ENCODE measurements at regions not wholly inside any gene's neighbourhood (a gene's known extent, or its start where the extent isn't known, plus 50 kb on each side); places are given as distances from the start of the nearest gene placed in this dataset.
"Not testable (repeated sequence)": the region's sequence is repeated elsewhere in the genome, so short reads cannot be mapped to it uniquely, and the experiment has no call there.

DNA sequence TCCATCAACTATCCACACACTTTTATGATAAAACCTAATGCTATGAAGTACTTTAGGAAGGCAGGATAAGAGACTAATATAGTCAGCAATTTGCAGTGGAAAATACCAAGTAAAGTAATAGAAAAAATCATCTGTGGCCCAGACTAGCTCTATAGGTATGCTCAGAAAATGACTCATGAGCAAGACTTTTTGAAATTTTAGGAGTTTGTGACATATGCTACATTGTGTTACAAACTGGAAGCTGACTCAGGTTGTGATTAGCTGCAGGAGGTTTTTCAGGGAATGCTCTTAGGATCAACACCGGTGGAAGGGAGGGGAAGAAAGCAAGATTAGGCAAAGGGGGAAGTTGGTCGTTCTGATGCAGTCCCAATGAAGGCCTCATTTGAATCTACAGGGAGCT, 56.1 kb downstream of the FEZF1 start:
- peak; percentile 37 for DNase-seq (ENCODE audit: low spot score)

DNA sequence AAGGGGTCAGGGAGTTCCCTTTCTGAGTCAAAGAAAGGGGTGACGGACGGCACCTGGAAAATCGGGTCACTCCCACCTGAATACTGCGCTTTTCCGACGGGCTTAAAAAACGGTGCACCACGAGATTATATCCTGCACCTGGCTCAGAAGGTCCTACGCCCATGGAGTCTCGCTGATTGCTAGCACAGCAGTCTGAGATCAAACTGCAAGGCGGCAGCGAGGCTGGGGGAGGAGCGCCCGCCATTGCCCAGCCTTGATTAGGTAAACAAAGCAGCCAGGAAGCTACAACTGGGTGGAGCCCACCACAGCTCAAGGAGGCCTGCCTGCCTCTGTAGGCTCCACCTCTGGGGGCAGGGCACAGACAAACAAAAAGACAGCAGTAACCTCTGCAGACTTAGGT, 65.8 kb downstream of the FEZF1 start:
- DNase-seq (ENCODE audit: low spot score), result not testable (repeated sequence)

DNA sequence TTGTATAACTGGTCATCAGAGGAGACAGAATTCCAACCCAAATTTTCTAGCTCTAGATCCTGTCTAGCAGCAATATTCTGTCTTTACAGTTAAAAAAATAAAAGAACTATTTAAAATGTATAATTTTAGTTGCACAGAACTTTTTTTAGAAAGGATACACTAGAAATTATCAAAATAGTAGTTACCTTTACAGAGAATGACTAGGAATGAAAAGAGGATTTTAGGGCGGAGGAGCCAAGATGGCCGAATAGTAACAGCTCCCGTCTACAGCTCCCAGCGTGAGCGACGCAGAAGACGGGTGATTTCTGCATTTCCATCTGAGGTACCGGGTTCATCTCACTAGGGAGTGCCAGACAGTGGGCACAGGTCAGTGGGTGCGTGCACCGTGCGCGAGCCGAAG, 66.3 kb downstream of the FEZF1 start:
- DNase-seq (ENCODE audit: low spot score), result not testable (repeated sequence)

DNA sequence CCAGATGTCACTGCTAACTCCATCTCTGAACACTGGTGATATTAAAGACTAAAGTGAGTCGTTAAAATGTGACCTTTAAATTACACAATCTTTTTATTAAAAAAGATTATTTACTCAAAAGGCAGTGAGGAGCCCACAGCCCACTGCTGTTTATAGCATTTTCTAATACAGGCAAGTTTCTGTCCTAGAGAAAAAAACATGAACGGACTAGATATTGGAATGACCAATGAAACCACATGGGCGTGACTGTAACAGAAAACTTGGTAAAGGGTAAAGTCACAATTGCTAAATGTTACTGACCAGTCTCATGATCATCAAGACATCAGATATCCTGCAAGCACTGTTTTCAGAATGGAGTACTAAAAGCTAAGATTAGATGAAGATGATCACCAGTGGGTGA, 78.7 kb downstream of the FEZF1 start:
- DNase-seq (ENCODE audit: low spot score), result no peak

DNA sequence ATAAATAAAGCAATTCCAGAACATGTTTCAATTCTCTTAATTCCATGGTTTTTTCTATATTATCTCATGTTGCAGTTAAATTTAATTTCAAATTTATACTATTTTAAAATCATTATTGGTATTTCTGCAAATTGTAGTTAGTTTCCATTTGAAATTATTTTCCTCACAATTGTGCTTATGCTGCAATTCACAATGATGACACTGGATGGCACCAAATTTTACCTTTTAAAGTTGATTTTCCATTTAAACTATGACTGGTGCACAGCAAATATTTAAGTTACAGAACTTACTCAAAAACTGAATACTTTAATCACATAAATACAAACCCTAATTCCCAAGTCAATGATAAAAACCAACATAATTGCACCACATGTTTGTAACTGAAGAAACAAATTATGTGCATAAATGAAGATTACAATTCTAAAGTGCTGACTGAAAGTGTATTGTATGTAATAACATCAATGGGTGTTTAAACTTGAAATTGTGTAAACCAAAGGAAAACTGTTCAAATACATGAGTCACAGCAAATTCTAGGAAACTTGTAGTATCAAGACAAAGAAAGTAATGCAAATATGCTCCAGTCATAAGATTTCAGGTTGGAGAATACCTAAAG, 75.3 kb upstream of the AASS start:
- DNase-seq (ENCODE audit: low spot score), result peak; percentile 60

DNA sequence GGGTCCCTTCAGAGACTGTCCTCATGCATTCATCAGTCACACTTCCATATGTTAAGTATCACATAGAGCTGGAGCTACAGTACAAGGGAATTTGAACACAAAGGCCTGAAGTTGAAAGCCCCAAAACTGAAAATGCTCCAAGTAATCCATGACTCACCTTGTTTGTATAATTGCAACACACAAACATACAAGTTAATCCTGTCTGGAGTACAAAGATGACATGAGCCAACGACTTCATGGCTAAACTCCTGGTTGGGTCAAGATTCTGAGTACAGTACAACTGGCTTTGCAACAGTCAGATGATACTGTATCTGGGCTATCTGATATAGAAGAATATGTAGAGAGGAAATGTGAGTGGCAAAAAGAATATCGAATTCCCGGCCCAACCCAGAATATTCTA, 73.1 kb upstream of the AASS start:
- DNase-seq (ENCODE audit: low spot score), result peak; percentile 19

DNA sequence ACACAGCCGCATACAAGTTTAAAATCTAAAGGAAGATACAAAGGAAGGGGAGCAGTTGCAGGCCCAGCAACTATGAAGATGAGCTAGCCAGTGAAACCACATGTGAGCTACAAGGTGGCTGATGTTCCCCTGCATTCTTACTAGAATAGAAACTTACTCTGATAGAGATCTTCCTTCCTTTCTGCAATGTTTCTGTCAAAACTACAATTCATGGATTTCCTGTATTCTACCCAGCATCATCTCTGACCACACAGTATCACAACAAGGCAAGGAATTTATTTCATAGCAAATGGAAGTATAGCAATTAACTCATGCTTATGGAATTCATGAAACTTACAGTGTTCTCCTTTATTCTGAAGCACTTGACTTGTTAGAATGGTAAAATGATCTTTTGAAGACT, 68.7 kb upstream of the AASS start:
- DNase-seq (ENCODE audit: low spot score), result no peak

DNA sequence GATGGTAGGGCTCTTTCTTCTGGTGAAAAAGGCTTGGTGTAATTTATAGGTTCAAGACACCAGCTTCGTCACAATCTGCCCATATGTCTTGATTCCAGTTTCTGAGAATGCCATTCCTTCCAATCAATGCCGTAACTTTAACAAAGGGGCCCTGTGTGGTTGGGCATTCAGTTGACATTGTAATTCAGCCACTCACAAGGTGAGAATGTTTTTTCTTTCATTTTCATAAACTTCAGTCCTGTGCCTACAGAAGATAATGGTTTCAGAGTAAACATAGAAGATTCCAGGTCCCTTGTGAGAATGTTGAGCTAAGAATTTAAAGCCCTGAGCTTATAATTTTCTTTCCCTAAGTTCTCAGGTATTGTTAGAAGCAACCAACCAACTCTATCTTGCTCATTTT, 67.3 kb upstream of the AASS start:
- DNase-seq (ENCODE audit: low spot score), result no peak

DNA sequence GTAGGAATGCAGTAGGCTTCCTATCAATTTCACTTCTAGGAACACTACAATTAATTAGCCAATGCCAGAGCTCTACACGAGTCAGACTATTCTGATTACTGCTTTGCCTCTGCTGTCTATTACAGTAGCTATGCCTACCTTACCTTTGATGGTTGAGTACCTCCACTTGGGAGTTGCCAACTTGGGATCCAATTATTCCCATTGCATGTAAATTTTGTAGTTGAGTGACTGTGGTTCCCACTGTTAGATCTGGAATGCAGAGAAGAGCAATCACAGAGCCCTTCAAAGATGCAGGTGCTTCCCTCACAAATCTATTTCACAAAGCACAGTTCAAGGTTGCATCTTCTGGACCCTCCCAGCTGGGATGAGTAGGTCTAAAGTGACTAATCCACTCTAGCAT, 62.9 kb upstream of the AASS start:
- no peak for DNase-seq (ENCODE audit: low spot score)

DNA sequence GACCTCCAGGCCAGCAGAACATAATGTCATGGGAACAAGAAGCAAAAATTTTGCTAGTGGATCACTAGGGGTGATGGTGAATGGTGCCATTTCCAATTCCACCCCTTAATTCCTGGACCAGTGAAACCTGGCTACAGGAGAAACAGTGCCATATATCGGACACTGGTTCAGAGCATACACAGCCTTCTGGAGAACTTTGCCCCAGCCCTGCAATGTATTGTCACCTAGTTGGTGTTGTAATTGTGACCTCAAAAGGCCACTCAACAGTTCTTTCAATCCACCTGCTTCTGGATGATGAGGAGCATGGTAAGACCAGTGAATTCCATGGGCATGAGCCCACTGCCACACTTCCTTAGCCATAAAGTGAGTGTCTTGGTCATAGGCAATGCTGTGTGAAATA, 59.8 kb upstream of the AASS start:
- DNase-seq (ENCODE audit: low spot score), result no peak

DNA sequence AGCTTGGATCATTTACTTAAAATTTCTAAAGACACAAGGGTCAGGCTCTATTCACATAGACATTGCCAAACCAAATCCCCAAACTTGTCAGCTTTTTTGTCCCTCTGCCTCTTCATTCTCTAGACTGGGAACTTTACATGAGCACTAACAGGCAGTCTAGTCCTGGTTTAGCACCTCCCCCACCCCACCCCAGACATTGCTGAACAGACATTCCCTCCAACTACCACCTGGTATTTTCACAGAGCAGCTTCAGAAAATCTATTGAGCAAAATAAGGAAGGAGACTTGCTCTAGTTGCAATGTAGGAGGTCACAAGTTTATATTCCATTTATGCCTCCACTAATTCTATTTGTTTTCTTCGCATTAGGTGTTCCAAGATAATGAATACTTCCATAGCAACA, 56.8 kb upstream of the AASS start:
- no peak for DNase-seq (ENCODE audit: low spot score)

DNA sequence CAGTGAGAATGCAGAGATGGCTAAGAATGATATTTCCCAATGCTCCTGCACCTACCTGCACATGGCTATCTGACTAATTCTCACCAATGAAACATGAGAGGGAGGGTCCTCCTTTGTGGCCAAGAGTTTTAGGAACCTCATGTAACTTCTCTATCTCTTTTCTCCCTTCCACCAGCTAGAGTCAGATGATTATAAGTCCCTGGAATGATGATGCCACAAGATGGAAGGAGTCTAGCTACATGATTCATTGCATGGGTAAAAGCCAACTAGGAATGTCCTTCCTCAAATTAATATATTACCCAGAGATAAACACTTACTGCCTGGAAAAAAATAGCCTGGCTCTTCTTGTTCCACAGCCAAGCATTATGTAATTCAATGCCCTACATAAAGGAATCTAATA, 55.1 kb upstream of the AASS start:
- peak; percentile 18 for DNase-seq (ENCODE audit: low spot score)

DNA sequence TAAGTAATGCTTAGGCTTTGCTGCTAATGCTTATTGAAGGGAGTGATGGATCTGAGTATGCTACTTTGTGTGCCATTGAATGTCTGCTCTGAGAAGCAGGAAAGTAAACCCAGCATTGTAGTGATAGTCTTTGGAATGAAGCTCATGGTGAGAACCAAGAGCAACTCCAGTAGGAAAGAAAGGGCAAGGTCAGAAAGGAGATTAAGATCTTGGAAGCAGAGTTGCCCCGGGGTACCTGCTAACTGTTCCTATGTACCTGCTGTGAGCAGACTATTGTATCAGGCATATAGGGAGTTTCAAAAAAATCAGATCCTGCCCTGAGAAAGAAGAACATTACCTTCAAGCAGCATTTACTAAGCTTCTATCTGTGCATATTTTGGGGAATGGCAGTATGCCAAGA, 54.5 kb upstream of the AASS start:
- DNase-seq (ENCODE audit: low spot score), result no peak

All from RKO (cell line).